A673 (cell line): ENCODE measurements at regions not wholly inside any gene's neighbourhood (a gene's known extent, or its start where the extent isn't known, plus 50 kb on each side); places are given as distances from the start of the nearest gene placed in this dataset.

Experiments used
- BruUV-seq: library from RNA; stranded (reverse); fragments of 400-500 nt; replicated peaks from 2 replicates; lab custom pipeline; 2021; lab: Mats Ljungman, UMichigan
- CTCF ChIA-PET: fragments of 300-600 bp; sonication (Branson Sonifier 250); formaldehyde crosslinking; loops from one replicate; lab custom pipeline; 2022; ENCODE audit warnings: antibody characterized with exemption; lab: Charles Lee
- POLR2A ChIA-PET: fragments of 300-600 bp; sonication (Branson Sonifier 250); formaldehyde crosslinking; loops from one replicate; lab custom pipeline; 2022; ENCODE audit warnings: antibody characterized with exemption; ENCODE audit not compliant: low non-redundant PET; lab: Charles Lee
- DNase-seq: peaks from one replicate; pipeline ENCODE4 v3.0.0-alpha.2; 2015; ENCODE audit warnings: low spot score
- H3K27ac ChIP-seq: fragments of 200-600 bp; sonication (generic); 2 replicates; pipeline ENCODE4 v1.5.1; 2016; ENCODE audit warnings: mixed run types, low read depth, mild to moderate bottlenecking, mixed read lengths, antibody characterized with exemption, low read length; ENCODE audit not compliant: poor library complexity, severe bottlenecking
- H3K27me3 ChIP-seq: fragments of 200-600 bp; sonication (generic); replicated peaks from 2 replicates; pipeline ENCODE4 v1.6.1; 2017; ENCODE audit warnings: mixed run types, low read depth, mild to moderate bottlenecking, mixed read lengths, antibody characterized with exemption, low read length; ENCODE audit not compliant: insufficient read depth, poor library complexity
- H3K36me3 ChIP-seq: fragments of 200-600 bp; sonication (generic); 2 replicates; pipeline ENCODE4 v1.6.1; 2016; ENCODE audit warnings: mixed run types, mild to moderate bottlenecking, mixed read lengths, antibody characterized with exemption, low read length; ENCODE audit not compliant: insufficient read depth, poor library complexity, severe bottlenecking
- H3K4me1 ChIP-seq: fragments of 200-600 bp; sonication (generic); 2 replicates; pipeline ENCODE4 v1.6.1; 2017; ENCODE audit warnings: mixed run types, mild to moderate bottlenecking, mixed read lengths, antibody characterized with exemption, low read length; ENCODE audit not compliant: insufficient read depth, poor library complexity, severe bottlenecking
- H3K4me3 ChIP-seq: fragments of 200-600 bp; sonication (generic); 2 replicates; pipeline ENCODE4 v1.5.1; 2016; ENCODE audit warnings: low read depth, mixed run types, mild to moderate bottlenecking, mixed read lengths, low read length; ENCODE audit not compliant: poor library complexity, severe bottlenecking
- H3K9me3 ChIP-seq: fragments of 200-600 bp; sonication (generic); 2 replicates; pipeline ENCODE4 v1.6.1; 2016; ENCODE audit warnings: mixed run types, low read depth, mild to moderate bottlenecking, mixed read lengths, antibody characterized with exemption, low read length; ENCODE audit not compliant: poor library complexity, severe bottlenecking
- CTCF ChIP-seq: fragments of 300-800, 200-600 bp; sonication (generic); conservative IDR thresholded peaks from 2 replicates; pipeline ENCODE4 v1.5.1; 2017; ENCODE audit warnings: low read depth, mild to moderate bottlenecking, antibody characterized with exemption, low read length, moderate library complexity, mixed read lengths
- EZH2 ChIP-seq: fragments of 200-600 bp; sonication (generic); IDR thresholded peaks from 2 replicates; pipeline ENCODE4 v1.6.1; 2017; ENCODE audit warnings: borderline replicate concordance, low read depth, mild to moderate bottlenecking, mixed read lengths, antibody characterized with exemption, low read length; ENCODE audit not compliant: poor library complexity, severe bottlenecking
- intact Hi-C: fragments of 100-400 bp; cut with micrococcal nuclease; formaldehyde crosslinking; loops from one replicate; pipeline ENCODE4 v1.10.0; 2022; ENCODE audit not compliant: unreplicated experiment

DNA sequence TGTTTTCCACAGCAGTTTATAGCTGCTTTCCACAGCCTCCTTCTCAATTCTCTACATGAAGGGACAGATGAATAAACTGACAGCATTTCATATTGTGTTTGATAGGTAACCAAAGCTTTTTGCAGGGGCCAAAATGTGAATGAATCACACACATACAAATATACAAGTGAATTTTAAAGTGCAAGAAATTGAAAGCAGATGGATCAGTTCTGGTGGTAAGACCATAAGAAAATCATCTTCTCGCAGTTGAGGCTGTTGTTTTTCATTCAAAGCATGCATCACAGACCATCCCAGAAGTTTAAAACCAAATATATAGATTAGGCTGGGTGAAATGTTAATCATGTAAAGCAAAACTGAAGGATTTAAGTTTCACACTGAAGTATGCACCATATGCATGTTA, 1569.4 kb downstream of the PCDH9 start:
- no TSS peak for BruUV-seq
- CTCF ChIA-PET, result no interaction called here
- H3K27ac ChIP-seq, result no peak overlapping the region
- H3K36me3 ChIP-seq, result no peaks in the 10 kb centered on the region
- POLR2A ChIA-PET, result no interaction called here
- no peak for DNase-seq
- H3K4me3 ChIP-seq, result no peak overlapping the region
- no peaks in the 10 kb centered on the region for H3K27me3 ChIP-seq
- TF ChIP-seq EZH2 (no peak), CTCF (no peak)
- no peaks in the 10 kb centered on the region for H3K4me1 ChIP-seq
- no peaks in the 10 kb centered on the region for H3K9me3 ChIP-seq
- intact Hi-C loops, result no loop called here

DNA sequence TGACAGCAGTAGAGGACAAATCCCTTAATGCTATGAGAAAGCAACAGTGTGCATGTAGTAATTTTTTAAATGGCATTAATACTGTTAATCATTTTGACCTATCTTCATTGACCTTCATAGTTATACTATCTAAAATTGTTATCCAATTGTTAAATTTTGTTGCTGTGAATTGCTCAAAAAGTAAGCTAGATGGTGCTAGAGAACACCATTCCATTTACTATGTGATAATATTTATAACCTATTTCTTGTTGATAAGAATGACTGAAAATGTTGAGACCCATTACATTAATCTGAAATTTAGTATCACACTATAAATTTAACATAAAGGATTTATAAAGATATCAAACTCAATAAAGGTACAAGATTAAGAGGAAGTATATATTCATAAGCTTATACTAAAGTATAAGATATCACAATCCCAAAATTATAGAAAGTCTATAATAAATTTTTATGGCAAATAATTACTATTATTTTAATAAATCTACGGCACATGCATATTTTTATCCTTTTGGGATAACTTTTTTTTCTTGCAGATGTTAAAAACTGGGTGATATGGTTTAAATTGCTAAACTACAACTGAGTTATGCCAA, 1573.3 kb downstream of the PCDH9 start:
- peak; percentile 13 for DNase-seq
- no peaks in the 10 kb centered on the region for H3K9me3 ChIP-seq
- H3K27ac ChIP-seq, result no peak overlapping the region
- ChIA-PET POLR2A (no interaction called here), CTCF (no interaction called here)
- no peaks in the 10 kb centered on the region for H3K36me3 ChIP-seq
- H3K4me1 ChIP-seq, result no peaks in the 10 kb centered on the region
- TF ChIP-seq EZH2 (no peak), CTCF (peak; percentile 65)
- H3K4me3 ChIP-seq, result no peak overlapping the region
- BruUV-seq, result no TSS peak
- H3K27me3 ChIP-seq, result no peaks in the 10 kb centered on the region
- intact Hi-C loops, result loop anchor here (5.0 to 10.0 kb wide), 2 partner anchors 1028 to 1580 kb away; no protein-coding TSS in a partner anchor

DNA sequence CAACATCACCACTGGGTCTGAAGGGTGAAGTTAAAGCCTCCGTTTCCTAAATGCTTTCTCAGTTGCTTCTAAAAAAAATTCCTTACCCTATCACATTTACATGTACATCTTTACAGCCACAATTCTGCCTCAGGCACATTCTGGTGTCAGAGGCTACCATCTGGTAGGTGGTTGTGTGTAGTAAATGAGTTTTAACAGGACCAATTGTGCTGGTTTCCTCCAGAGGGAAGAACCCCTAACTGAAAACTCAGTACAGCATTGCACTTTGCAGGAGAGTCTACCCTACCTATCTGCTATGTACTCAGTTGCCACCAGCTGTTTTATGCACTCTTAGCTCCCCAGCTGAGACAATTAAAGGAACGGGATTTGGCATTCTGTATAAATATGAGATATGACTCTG, 1576.5 kb downstream of the PCDH9 start:
- POLR2A ChIA-PET, result no interaction called here
- CTCF ChIA-PET, result no interaction called here
- BruUV-seq, result no TSS peak
- Histone ChIP-seq H3K27me3 (no peaks in the 10 kb centered on the region), H3K4me1 (no peaks in the 10 kb centered on the region), H3K9me3 (no peaks in the 10 kb centered on the region), H3K4me3 (no peak overlapping the region), H3K27ac (no peak overlapping the region), H3K36me3 (no peaks in the 10 kb centered on the region)
- no peak for DNase-seq
- intact Hi-C loops, result loop anchor here (10.0 kb wide), 1 partner anchor 1031 kb away; no protein-coding TSS in a partner anchor
- TF ChIP-seq EZH2 (no peak), CTCF (no peak)
